T-helper 1 cell treated with Interleukin-12 subunit alpha and Interleukin-12 subunit beta and Interleukin-4 antibody, amounts not matched to agents 30 μg/mL and 1 μg/mL, for 36 hours (primary cell): ENCODE measurements at regions not wholly inside any gene's neighbourhood (a gene's known extent, or its start where the extent isn't known, plus 50 kb on each side); places are given as distances from the start of the nearest gene placed in this dataset.

Experiments
- H3K27ac Mint-ChIP-seq: one replicate; pipeline ENCODE4 v1.8.0; 2021; ENCODE audit warnings: mild to moderate bottlenecking, mixed read lengths
- H3K27me3 Mint-ChIP-seq: one replicate; pipeline ENCODE4 v1.8.0; 2021; ENCODE audit warnings: low read depth, mixed read lengths
- H3K36me3 Mint-ChIP-seq: one replicate; pipeline ENCODE4 v1.8.0; 2021; ENCODE audit warnings: low read depth, mixed read lengths
- H3K4me1 Mint-ChIP-seq: one replicate; pipeline ENCODE4 v1.8.0; 2021; ENCODE audit warnings: low read depth, mixed read lengths
- H3K4me3 Mint-ChIP-seq: one replicate; pipeline ENCODE4 v1.8.0; 2021; ENCODE audit warnings: mild to moderate bottlenecking, moderate library complexity, mixed read lengths
- H3K9me3 Mint-ChIP-seq: one replicate; pipeline ENCODE4 v1.8.0; 2021; ENCODE audit warnings: mixed read lengths

- no peak overlapping the region for H3K4me3 Mint-ChIP-seq
- no peak overlapping the region for H3K27ac Mint-ChIP-seq
- H3K36me3 Mint-ChIP-seq: no peaks in the 10 kb centered on the region
- H3K9me3 Mint-ChIP-seq: no peaks in the 10 kb centered on the region
- H3K27me3 Mint-ChIP-seq: no peaks in the 10 kb centered on the region
- H3K4me1 Mint-ChIP-seq: no peaks in the 10 kb centered on the region
Measured at GRCh38 chr13:72424059-72424458, 303.4 kb downstream of the MZT1 start.

- no peak overlapping the region for H3K27ac Mint-ChIP-seq
- no peaks in the 10 kb centered on the region for H3K27me3 Mint-ChIP-seq
- H3K4me3 Mint-ChIP-seq: no peak overlapping the region
- no peaks in the 10 kb centered on the region for H3K9me3 Mint-ChIP-seq
- no peaks in the 10 kb centered on the region for H3K36me3 Mint-ChIP-seq
- no peaks in the 10 kb centered on the region for H3K4me1 Mint-ChIP-seq
Measured at GRCh38 chr13:72415817-72416216, 311.6 kb downstream of the MZT1 start.

- Mint-ChIP-seq H3K27me3 (no peaks in the 10 kb centered on the region), H3K36me3 (no peaks in the 10 kb centered on the region), H3K4me3 (no peak overlapping the region), H3K9me3 (no peaks in the 10 kb centered on the region), H3K4me1 (no peaks in the 10 kb centered on the region), H3K27ac (no peak overlapping the region)
Measured at GRCh38 chr13:72412481-72412880, 314.9 kb downstream of the MZT1 start.

- no peaks in the 10 kb centered on the region for H3K9me3 Mint-ChIP-seq
- H3K4me1 Mint-ChIP-seq: no peaks in the 10 kb centered on the region
- no peaks in the 10 kb centered on the region for H3K27me3 Mint-ChIP-seq
- H3K4me3 Mint-ChIP-seq: no peak overlapping the region
- no peak overlapping the region for H3K27ac Mint-ChIP-seq
- H3K36me3 Mint-ChIP-seq: no peaks in the 10 kb centered on the region
Measured at GRCh38 chr13:72405441-72405840, 322.0 kb downstream of the MZT1 start.

- Mint-ChIP-seq H3K4me1 (no peaks in the 10 kb centered on the region), H3K27ac (no peak overlapping the region), H3K4me3 (no peak overlapping the region), H3K36me3 (no peaks in the 10 kb centered on the region), H3K27me3 (no peaks in the 10 kb centered on the region), H3K9me3 (no peaks in the 10 kb centered on the region)
Measured at GRCh38 chr13:72403396-72404010, 323.9 kb downstream of the MZT1 start.

- no peak overlapping the region for H3K4me3 Mint-ChIP-seq
- H3K27me3 Mint-ChIP-seq: no peaks in the 10 kb centered on the region
- no peaks in the 10 kb centered on the region for H3K9me3 Mint-ChIP-seq
- H3K36me3 Mint-ChIP-seq: no peaks in the 10 kb centered on the region
- no peak overlapping the region for H3K27ac Mint-ChIP-seq
- H3K4me1 Mint-ChIP-seq: no peaks in the 10 kb centered on the region
Measured at GRCh38 chr13:72400856-72401255, 326.6 kb downstream of the MZT1 start.

GRCh38 chr13:72399351-72399750 lies 328.1 kb downstream of the MZT1 start:
- Mint-ChIP-seq H3K27ac (no peak overlapping the region), H3K9me3 (no peaks in the 10 kb centered on the region), H3K27me3 (no peaks in the 10 kb centered on the region), H3K4me3 (no peak overlapping the region), H3K4me1 (no peaks in the 10 kb centered on the region), H3K36me3 (no peaks in the 10 kb centered on the region)

GRCh38 chr13:72397265-72397664 lies 330.2 kb downstream of the MZT1 start:
- Mint-ChIP-seq H3K27me3 (no peaks in the 10 kb centered on the region), H3K4me3 (no peak overlapping the region), H3K36me3 (no peaks in the 10 kb centered on the region), H3K4me1 (no peaks in the 10 kb centered on the region), H3K9me3 (no peaks in the 10 kb centered on the region), H3K27ac (no peak overlapping the region)

- H3K27ac Mint-ChIP-seq: no peak overlapping the region
- H3K36me3 Mint-ChIP-seq: no peaks in the 10 kb centered on the region
- H3K4me1 Mint-ChIP-seq: no peaks in the 10 kb centered on the region
- H3K27me3 Mint-ChIP-seq: no peaks in the 10 kb centered on the region
- no peaks in the 10 kb centered on the region for H3K9me3 Mint-ChIP-seq
- H3K4me3 Mint-ChIP-seq: no peak overlapping the region
Measured at GRCh38 chr13:72390909-72391308, 336.5 kb downstream of the MZT1 start.

- Mint-ChIP-seq H3K36me3 (no peaks in the 10 kb centered on the region), H3K4me1 (no peaks in the 10 kb centered on the region), H3K9me3 (no peaks in the 10 kb centered on the region), H3K27ac (no peak overlapping the region), H3K4me3 (no peak overlapping the region), H3K27me3 (no peaks in the 10 kb centered on the region)
Measured at GRCh38 chr13:72386138-72386684, 341.2 kb downstream of the MZT1 start.

GRCh38 chr13:72384879-72385278 lies 342.6 kb downstream of the MZT1 start:
- no peak overlapping the region for H3K27ac Mint-ChIP-seq
- H3K4me1 Mint-ChIP-seq: no peaks in the 10 kb centered on the region
- H3K27me3 Mint-ChIP-seq: no peaks in the 10 kb centered on the region
- H3K4me3 Mint-ChIP-seq: no peak overlapping the region
- H3K36me3 Mint-ChIP-seq: no peaks in the 10 kb centered on the region
- no peaks in the 10 kb centered on the region for H3K9me3 Mint-ChIP-seq

GRCh38 chr13:72384186-72384823 lies 343.1 kb downstream of the MZT1 start:
- Mint-ChIP-seq H3K27ac (no peak overlapping the region), H3K9me3 (no peaks in the 10 kb centered on the region), H3K4me3 (no peak overlapping the region), H3K4me1 (no peaks in the 10 kb centered on the region), H3K27me3 (no peaks in the 10 kb centered on the region), H3K36me3 (no peaks in the 10 kb centered on the region)

GRCh38 chr13:72383646-72384045 lies 343.8 kb downstream of the MZT1 start:
- Mint-ChIP-seq H3K27ac (no peak overlapping the region), H3K9me3 (no peaks in the 10 kb centered on the region), H3K36me3 (no peaks in the 10 kb centered on the region), H3K4me1 (no peaks in the 10 kb centered on the region), H3K4me3 (no peak overlapping the region), H3K27me3 (no peaks in the 10 kb centered on the region)

- Mint-ChIP-seq H3K27ac (no peak overlapping the region), H3K36me3 (no peaks in the 10 kb centered on the region), H3K27me3 (no peaks in the 10 kb centered on the region), H3K4me1 (no peaks in the 10 kb centered on the region), H3K4me3 (no peak overlapping the region), H3K9me3 (no peaks in the 10 kb centered on the region)
Measured at GRCh38 chr13:72379581-72379980, 347.8 kb downstream of the MZT1 start.

GRCh38 chr13:72368031-72368430 lies 359.4 kb downstream of the MZT1 start:
- H3K4me3 Mint-ChIP-seq: no peak overlapping the region
- H3K27ac Mint-ChIP-seq: no peak overlapping the region
- no peaks in the 10 kb centered on the region for H3K9me3 Mint-ChIP-seq
- H3K27me3 Mint-ChIP-seq: no peaks in the 10 kb centered on the region
- no peaks in the 10 kb centered on the region for H3K36me3 Mint-ChIP-seq
- H3K4me1 Mint-ChIP-seq: no peaks in the 10 kb centered on the region
